ENCODE measurements at regions not wholly inside any gene's neighbourhood (a gene's known extent, or its start where the extent isn't known, plus 50 kb on each side); places are given as distances from the start of the nearest gene placed in this dataset.

DNA sequence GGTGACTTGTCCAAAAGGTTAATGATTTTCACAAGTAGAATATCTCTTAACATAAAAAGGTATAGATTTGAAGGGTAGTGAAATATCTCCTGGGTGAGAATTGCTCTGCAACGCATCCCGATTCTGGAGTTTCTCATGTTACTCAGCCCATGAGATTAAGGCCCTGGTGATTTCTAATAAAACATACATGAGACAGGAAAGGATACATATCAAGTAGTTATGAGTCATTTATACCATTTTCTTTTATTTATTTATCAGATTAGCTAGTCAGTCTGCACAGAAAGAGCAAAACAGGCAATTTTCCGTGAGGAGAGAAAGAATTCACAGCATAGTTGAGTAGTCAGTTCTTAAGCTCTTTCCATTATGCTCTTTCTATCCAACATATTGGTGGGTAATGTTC is 535.6 kb upstream of the ATP2B1 start (continued):
- no peak for TF ChIP-seq CEBPB (IDR thresholded peaks at IDR 0.05; ENCODE audit: borderline replicate concordance in 1 of 2, low read depth in 2 of 2, low read length in 2 of 2)
- TF ChIP-seq, protein P1, sequence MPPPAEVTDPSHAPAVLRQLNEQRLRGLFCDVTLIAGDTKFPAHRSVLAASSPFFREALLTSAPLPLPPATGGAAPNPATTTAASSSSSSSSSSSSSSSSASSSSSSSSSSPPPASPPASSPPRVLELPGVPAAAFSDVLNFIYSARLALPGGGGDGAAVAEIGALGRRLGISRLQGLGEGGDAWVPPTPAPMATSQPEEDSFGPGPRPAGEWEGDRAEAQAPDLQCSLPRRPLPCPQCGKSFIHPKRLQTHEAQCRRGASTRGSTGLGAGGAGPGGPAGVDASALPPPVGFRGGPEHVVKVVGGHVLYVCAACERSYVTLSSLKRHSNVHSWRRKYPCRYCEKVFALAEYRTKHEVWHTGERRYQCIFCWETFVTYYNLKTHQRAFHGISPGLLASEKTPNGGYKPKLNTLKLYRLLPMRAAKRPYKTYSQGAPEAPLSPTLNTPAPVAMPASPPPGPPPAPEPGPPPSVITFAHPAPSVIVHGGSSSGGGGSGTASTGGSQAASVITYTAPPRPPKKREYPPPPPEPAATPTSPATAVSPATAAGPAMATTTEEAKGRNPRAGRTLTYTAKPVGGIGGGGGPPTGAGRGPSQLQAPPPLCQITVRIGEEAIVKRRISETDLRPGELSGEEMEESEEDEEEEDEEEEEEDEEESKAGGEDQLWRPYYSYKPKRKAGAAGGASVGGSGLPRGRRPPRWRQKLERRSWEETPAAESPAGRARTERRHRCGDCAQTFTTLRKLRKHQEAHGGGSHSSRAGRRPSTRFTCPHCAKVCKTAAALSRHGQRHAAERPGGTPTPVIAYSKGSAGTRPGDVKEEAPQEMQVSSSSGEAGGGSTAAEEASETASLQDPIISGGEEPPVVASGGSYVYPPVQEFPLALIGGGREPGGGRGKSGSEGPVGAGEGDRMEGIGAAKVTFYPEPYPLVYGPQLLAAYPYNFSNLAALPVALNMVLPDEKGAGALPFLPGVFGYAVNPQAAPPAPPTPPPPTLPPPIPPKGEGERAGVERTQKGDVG (CRISPR knock-in tag; IDR thresholded peaks at IDR 0.05), result no peak

DNA sequence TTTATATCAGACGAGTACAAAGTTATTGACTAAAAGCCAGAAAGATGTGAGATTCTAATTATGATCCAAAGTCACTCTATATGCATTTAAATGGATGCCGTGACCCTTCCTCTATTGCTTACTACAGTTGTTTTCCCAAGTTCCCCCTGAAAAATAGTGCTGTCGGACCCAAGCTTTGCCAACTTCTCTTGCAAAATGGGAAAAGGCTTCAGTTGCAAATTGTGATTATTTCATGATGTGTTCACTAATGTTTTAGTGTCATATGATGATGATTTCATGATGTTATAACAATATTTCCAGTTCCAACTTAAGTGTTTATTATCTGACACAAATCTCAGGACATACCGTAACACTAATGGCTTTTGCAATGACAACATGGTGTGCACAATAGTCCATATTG is 534.6 kb upstream of the ATP2B1 start:
- Histone ChIP-seq H3K4me3 (no peak overlapping the region), H3K27me3 (replicated peaks in 1 of 2; ENCODE audit: control insufficient read depth in 2 of 2, insufficient read depth in 2 of 2, low read length in 1 of 2) (no peaks in the 10 kb centered on the region; a peak in 1 of 4 replicates), H3K79me2 (ENCODE audit: control insufficient read depth, insufficient read depth, low read length) (no peaks in the 10 kb centered on the region), H3K4me1 (ENCODE audit: control insufficient read depth, insufficient read depth, low read length) (no peaks in the 10 kb centered on the region), H3K4me2 (ENCODE audit: control insufficient read depth, insufficient read depth) (no peak overlapping the region), H3K36me3 (ENCODE audit: control insufficient read depth in 2 of 2, insufficient read depth in 2 of 2, low read length in 1 of 2) (no peaks in the 10 kb centered on the region), H4K20me1 (ENCODE audit: control insufficient read depth, insufficient read depth) (no peaks in the 10 kb centered on the region), H3K27ac (ENCODE audit: control insufficient read depth, insufficient read depth) (no peak overlapping the region), H2AFZ (ENCODE audit: control insufficient read depth, low read depth, low read length) (no peak overlapping the region), H3K9me3 (replicated peaks; ENCODE audit: control insufficient read depth, insufficient read depth, low read length) (no peaks in the 10 kb centered on the region), H3K9ac (ENCODE audit: control insufficient read depth, insufficient read depth, low read length) (no peak overlapping the region)
- ATAC-seq, result no peak
- TF ChIP-seq ETV6 (conservative IDR thresholded peaks at IDR 0.05 in 1 of 2, IDR thresholded peaks at IDR 0.05 in 1 of 2; ENCODE audit: borderline replicate concordance in 1 of 2, low read depth in 1 of 2) (no peak), EGR1 (IDR thresholded peaks at IDR 0.05; ENCODE audit: borderline replicate concordance in 1 of 2, low read depth in 2 of 2, low read length in 2 of 2) (no peak), SP1 (IDR thresholded peaks at IDR 0.05; ENCODE audit: low read depth, low read length) (no peak), ZNF384 (IDR thresholded peaks at IDR 0.05; ENCODE audit: borderline replicate concordance, low read depth, low read length) (no peak), IKZF2 (IDR thresholded peaks at IDR 0.05) (no peak), STAT1 (conservative IDR thresholded peaks at IDR 0.05) (no peak), NR2F1 (conservative IDR thresholded peaks at IDR 0.05) (no peak), ZNF217 (IDR thresholded peaks at IDR 0.05) (no peak)
- TF ChIP-seq, protein P2, sequence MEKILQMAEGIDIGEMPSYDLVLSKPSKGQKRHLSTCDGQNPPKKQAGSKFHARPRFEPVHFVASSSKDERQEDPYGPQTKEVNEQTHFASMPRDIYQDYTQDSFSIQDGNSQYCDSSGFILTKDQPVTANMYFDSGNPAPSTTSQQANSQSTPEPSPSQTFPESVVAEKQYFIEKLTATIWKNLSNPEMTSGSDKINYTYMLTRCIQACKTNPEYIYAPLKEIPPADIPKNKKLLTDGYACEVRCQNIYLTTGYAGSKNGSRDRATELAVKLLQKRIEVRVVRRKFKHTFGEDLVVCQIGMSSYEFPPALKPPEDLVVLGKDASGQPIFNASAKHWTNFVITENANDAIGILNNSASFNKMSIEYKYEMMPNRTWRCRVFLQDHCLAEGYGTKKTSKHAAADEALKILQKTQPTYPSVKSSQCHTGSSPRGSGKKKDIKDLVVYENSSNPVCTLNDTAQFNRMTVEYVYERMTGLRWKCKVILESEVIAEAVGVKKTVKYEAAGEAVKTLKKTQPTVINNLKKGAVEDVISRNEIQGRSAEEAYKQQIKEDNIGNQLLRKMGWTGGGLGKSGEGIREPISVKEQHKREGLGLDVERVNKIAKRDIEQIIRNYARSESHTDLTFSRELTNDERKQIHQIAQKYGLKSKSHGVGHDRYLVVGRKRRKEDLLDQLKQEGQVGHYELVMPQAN (conservative IDR thresholded peaks at IDR 0.05), result no peak
- ChIA-PET RAD21 (ENCODE audit: unreplicated experiment) (no interaction called here), CTCF (interaction anchor here (1.1 to 1.5 kb wide), 3 partner anchors 9 to 14 kb away, joined by 3 to 5 read pairs (median 3); no protein-coding TSS in a partner anchor), POLR2A (no interaction called here), SMC1A (ENCODE audit: uncharacterized antibody, unreplicated experiment) (interaction anchor here (0.7 to 1.3 kb wide), 3 partner anchors 10 to 400 kb away, joined by 3 to 4 read pairs (median 3); no protein-coding TSS in a partner anchor)
- 90% methylated on average over 4 of the region's 4 CpGs for WGBS (ENCODE audit: insufficient coverage, insufficient replicate concordance, low lambda C conversion rate, missing lambda C conversion rate)
- in situ Hi-C loops (cut with MboI) (no loop called here), intact Hi-C loops (cut with micrococcal nuclease; ENCODE audit: unreplicated experiment) (no loop called here)
- FAIRE-seq, result no peak
- no TSS peak for BruUV-seq (replicated peaks)
- no peak for DNase-seq (ENCODE audit: low read depth, low spot score)

Measured in GM12878 (cell line).